HG03064 (cell line): ENCODE measurements at regions not wholly inside any gene's neighbourhood (a gene's known extent, or its start where the extent isn't known, plus 50 kb on each side); places are given as distances from the start of the nearest gene placed in this dataset.
"Not testable (repeated sequence)": the region's sequence is repeated elsewhere in the genome, so short reads cannot be mapped to it uniquely, and the experiment has no call there.

Experiments
- ATAC-seq: cut with Tn5 transposase; IDR thresholded peaks from one replicate; pipeline ENCODE4 v1.9.1; 2021; ENCODE audit warnings: low read depth; ENCODE audit not compliant: unreplicated experiment

GRCh38 chr12:97616946-97617345 lies 154.3 kb downstream of the RMST start:
- ATAC-seq, result no peak

GRCh38 chr12:97628962-97629361 lies 166.4 kb downstream of the RMST start:
- no peak for ATAC-seq

- no peak for ATAC-seq
Observed at GRCh38 chr12:97629382-97629781, 166.8 kb downstream of the RMST start.

- ATAC-seq, result no peak
Observed at GRCh38 chr12:97630356-97630755, 167.8 kb downstream of the RMST start.

DNA sequence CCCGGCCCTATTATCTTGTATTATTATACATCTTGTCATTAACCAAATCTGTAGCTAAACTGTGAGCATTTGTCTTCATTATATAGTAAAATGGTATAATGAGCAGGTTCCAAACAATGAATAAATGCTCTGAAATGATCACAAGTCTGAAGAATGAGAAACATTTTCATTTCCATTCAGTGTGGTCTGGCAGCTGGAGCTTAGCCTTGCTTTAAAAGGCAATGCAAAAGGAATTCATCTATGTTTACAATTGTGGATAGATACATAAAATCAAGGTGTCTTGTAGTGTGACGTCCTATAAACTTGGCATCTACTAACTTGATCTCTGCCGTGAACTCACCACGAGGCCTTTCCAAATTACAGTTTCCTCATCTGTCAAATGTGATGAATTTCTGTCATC lies 168.3 kb downstream of the RMST start:
- no peak for ATAC-seq

- no peak for ATAC-seq
Observed at GRCh38 chr12:97637770-97638169, 175.2 kb downstream of the RMST start.

DNA sequence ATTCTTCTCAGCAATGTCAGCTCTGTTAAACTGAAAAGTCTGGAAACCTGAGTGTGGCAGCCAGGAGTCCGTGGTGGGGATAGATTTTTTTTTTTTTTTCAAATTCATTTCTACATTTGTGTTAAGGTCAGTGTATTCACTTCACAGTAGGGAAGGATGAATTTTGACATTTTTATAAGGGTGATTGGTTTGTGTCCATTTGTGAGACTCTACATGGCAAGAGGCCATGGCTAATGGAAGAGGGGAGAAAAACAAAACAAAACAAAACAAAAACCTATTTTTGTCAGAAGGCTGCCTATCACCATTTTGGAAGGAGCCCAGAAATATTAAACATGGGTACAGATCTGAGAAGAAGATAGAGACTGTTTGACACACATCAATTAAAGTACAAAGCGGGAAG lies 176.1 kb downstream of the RMST start:
- no peak for ATAC-seq

DNA sequence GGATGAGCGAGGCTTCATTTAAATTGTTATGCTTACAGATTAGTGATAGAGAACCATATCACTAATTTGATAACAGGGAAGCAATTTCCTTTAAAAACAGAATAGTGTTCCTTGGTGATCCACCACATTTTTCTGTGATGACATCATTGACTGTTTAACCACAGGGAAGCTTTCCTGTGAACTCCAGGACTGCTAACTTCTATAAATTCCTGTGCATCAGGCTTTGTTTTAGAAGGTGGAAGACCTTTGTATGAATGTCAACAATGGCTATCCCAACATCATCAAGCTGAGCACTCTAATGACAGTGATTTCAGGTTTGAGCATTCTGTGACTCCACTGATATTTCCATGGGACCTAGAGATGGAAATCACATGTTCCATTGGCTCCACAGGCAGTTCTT lies 177.1 kb downstream of the RMST start:
- ATAC-seq, result no peak

- no peak for ATAC-seq
Observed at GRCh38 chr12:97640826-97641225, 178.2 kb downstream of the RMST start.

DNA sequence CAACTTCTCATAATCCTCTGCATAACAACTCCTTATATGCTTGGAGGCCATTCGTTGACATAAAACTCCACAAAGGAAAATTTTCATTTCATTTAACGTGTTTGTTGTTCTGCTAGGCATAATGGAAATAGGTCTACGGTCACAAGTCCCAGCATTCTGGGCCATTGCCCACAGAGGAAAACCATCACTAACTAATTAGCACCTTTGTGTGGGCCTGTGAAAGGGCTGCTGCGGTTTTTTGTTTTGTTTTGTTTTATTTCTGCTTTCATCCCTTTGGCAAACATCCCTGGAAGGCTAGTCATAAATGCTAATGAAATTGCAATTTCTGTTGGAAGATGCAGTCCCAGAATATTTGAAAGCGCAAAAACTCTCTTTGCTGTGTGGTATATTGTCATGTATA lies 180.3 kb downstream of the RMST start:
- no peak for ATAC-seq

- no peak for ATAC-seq
Observed at GRCh38 chr12:97643924-97644323, 181.3 kb downstream of the RMST start.

- ATAC-seq, result no peak
Observed at GRCh38 chr12:97645726-97646125, 183.1 kb downstream of the RMST start.

GRCh38 chr12:97647142-97647541 lies 184.5 kb downstream of the RMST start:
- no peak for ATAC-seq

- ATAC-seq, result no peak
Observed at GRCh38 chr12:97650242-97650641, 187.6 kb downstream of the RMST start.

GRCh38 chr12:97656548-97656947 lies 193.9 kb downstream of the RMST start:
- ATAC-seq, result not testable (repeated sequence)

DNA sequence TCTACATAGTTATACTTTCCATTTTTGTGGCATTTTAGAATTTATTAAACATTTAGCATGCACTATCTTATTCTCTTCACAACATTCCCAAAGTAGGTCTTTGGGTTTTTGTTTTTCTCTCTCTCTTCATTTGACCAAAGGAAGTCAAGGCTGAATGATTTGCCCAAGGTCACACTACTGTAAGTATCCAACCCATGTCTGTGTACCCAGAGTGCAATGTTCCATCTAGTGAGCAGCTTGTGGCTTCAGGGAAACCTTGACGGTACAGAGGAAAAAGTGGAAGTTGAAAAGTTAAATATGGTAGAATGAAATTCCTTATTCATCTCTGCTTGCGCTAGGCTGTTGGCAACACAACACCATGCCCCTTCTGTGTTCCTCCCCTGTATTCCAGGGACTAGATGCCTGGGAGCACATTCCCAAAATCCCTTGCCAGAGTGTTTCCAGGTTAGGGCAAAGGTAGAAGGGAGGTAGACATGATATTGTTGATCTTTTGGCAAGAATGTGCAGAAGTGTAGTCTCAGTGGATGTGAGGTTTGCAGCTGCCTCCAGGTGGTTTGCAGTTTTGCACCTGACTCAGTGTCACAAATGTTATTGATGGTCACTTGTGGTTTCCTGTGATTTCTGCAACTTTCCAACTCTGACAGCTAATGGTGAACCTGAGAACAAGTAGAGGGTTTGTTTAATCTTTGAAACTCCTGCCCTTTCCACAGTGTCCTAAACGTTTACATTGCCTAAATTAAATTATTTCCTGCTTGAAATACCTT lies 196.7 kb downstream of the RMST start:
- no peak for ATAC-seq

DNA sequence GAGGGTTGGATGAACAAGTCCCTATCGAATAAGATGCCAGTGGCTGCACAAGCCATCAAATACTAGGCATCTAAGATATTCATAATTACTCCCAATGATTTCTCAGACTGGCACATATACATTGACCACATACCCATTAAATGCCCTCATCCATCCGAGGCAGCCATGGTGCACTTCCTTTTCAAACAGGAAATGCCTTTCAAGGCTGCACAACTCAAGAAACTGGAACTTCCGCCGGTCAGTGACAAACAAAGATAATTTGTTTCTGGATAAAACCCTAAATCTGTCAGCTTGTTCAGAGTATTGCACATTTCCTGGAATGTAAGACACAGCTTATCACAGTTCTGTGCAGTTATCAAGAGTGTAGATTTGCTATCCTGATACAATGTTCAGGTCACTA lies 203.7 kb downstream of the RMST start:
- no peak for ATAC-seq

DNA sequence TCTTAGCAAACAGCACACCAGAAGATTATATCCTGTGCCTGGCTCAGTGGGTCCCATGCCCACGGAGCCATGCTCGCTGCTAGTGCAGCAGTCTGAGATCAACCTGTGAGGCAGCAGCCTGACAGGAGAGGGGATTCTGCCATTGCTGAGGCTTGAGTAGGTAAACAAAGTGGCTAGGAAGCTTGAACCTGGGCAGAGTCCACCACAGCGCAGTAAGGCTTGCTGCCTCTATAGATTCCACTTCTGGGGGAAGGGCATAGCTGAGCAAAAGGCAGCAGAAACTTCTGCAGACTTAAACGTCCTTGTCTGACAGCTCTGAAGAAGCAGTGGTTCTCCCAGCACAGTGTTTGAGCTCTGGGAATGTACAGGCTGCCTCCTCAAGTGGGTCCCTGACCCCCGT lies 210.3 kb downstream of the RMST start:
- no peak for ATAC-seq

- ATAC-seq, result no peak
Observed at GRCh38 chr12:97680751-97681150, 218.1 kb downstream of the RMST start.

- no peak for ATAC-seq
Observed at GRCh38 chr12:97681612-97682504, 219.3 kb downstream of the RMST start.

- ATAC-seq, result no peak
Observed at GRCh38 chr12:97685360-97685759, 222.8 kb downstream of the RMST start.

DNA sequence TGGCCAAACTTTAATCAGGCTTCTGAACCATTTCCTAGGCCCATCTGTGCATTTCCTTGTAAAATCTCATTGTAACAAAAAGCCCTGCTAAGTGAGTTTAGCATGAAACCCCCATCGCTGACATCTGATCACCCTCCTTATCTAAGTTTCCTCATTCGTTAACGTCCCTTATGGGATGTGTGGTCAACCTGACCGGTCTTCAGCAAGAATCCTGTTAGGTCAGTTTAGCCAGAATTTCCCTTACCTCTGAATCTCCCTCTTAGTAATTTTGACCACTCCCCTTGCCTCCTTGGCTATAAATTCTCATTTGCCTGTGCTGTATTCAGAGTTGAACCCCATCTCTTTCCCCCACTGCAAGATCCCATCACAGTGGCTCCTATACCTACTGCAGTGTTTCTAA lies 239.3 kb downstream of the RMST start:
- no peak for ATAC-seq
